ENCODE measurements at regions not wholly inside any gene's neighbourhood (a gene's known extent, or its start where the extent isn't known, plus 50 kb on each side); places are given as distances from the start of the nearest gene placed in this dataset.

GRCh38 chr5:165622864-165623536, 2117.6 kb downstream of the MAT2B start:
- Histone ChIP-seq H2AFZ (ENCODE audit: low read depth, low read length) (no peak overlapping the region), H3K79me2 (replicated peaks; ENCODE audit: insufficient read depth, low read length) (no peaks in the 10 kb centered on the region), H3K27me3 (ENCODE audit: insufficient read depth, low read depth, low read length) (no peaks in the 10 kb centered on the region), H3K27ac (ENCODE audit: low read length) (no peak overlapping the region), H3K9me3 (ENCODE audit: low read length) (no peaks in the 10 kb centered on the region), H3K9ac (ENCODE audit: low read length) (no peak overlapping the region), H3K4me3 (ENCODE audit: low read length) (no peak overlapping the region), H3K4me2 (ENCODE audit: low read length) (no peak overlapping the region), H3F3A (ENCODE audit: insufficient read depth, low read length, poor library complexity, severe bottlenecking) (no peaks in the 10 kb centered on the region), H3K9me2 (ENCODE audit: insufficient read depth, low read length) (no peaks in the 10 kb centered on the region), H4K20me1 (ENCODE audit: insufficient read depth) (no peaks in the 10 kb centered on the region), H3K36me3 (ENCODE audit: insufficient read depth, low read length) (no peaks in the 10 kb centered on the region)
- TF ChIP-seq POLR2AphosphoS5 (IDR thresholded peaks at IDR 0.05) (no peak), TAF1 (IDR thresholded peaks at IDR 0.05; ENCODE audit: low read depth) (no peak), MXI1 (conservative IDR thresholded peaks at IDR 0.05; ENCODE audit: poor library complexity, severe bottlenecking) (no peak), EP300 (conservative IDR thresholded peaks at IDR 0.05; ENCODE audit: poor library complexity, severe bottlenecking) (no peak), SMC3 (conservative IDR thresholded peaks at IDR 0.05; ENCODE audit: poor library complexity) (no peak), CTCF (IDR thresholded peaks at IDR 0.05; ENCODE audit: poor library complexity, severe bottlenecking) (no peak), RAD21 (conservative IDR thresholded peaks at IDR 0.05) (no peak), EZH2 (IDR thresholded peaks at IDR 0.05; ENCODE audit: borderline replicate concordance, insufficient read depth, low read length, poor library complexity, severe bottlenecking) (no peak)
- TF ChIP-seq, protein P1, sequence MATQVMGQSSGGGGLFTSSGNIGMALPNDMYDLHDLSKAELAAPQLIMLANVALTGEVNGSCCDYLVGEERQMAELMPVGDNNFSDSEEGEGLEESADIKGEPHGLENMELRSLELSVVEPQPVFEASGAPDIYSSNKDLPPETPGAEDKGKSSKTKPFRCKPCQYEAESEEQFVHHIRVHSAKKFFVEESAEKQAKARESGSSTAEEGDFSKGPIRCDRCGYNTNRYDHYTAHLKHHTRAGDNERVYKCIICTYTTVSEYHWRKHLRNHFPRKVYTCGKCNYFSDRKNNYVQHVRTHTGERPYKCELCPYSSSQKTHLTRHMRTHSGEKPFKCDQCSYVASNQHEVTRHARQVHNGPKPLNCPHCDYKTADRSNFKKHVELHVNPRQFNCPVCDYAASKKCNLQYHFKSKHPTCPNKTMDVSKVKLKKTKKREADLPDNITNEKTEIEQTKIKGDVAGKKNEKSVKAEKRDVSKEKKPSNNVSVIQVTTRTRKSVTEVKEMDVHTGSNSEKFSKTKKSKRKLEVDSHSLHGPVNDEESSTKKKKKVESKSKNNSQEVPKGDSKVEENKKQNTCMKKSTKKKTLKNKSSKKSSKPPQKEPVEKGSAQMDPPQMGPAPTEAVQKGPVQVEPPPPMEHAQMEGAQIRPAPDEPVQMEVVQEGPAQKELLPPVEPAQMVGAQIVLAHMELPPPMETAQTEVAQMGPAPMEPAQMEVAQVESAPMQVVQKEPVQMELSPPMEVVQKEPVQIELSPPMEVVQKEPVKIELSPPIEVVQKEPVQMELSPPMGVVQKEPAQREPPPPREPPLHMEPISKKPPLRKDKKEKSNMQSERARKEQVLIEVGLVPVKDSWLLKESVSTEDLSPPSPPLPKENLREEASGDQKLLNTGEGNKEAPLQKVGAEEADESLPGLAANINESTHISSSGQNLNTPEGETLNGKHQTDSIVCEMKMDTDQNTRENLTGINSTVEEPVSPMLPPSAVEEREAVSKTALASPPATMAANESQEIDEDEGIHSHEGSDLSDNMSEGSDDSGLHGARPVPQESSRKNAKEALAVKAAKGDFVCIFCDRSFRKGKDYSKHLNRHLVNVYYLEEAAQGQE (IDR thresholded peaks at IDR 0.05; ENCODE audit: borderline replicate concordance): no peak

- Histone ChIP-seq H3K9ac (ENCODE audit: low read length) (no peak overlapping the region), H3K9me2 (ENCODE audit: insufficient read depth, low read length) (no peaks in the 10 kb centered on the region), H2AFZ (ENCODE audit: low read depth, low read length) (no peak overlapping the region), H3F3A (ENCODE audit: insufficient read depth, low read length, poor library complexity, severe bottlenecking) (no peaks in the 10 kb centered on the region), H4K20me1 (ENCODE audit: insufficient read depth) (no peaks in the 10 kb centered on the region), H3K9me3 (ENCODE audit: low read length) (no peaks in the 10 kb centered on the region), H3K27ac (ENCODE audit: low read length) (no peak overlapping the region), H3K79me2 (replicated peaks; ENCODE audit: insufficient read depth, low read length) (no peaks in the 10 kb centered on the region), H3K4me2 (ENCODE audit: low read length) (no peak overlapping the region), H3K4me3 (ENCODE audit: low read length) (no peak overlapping the region), H3K36me3 (ENCODE audit: insufficient read depth, low read length) (no peaks in the 10 kb centered on the region), H3K27me3 (ENCODE audit: insufficient read depth, low read depth, low read length) (no peaks in the 10 kb centered on the region)
- TF ChIP-seq SMC3 (conservative IDR thresholded peaks at IDR 0.05; ENCODE audit: poor library complexity) (no peak), POLR2AphosphoS5 (IDR thresholded peaks at IDR 0.05) (no peak), TAF1 (IDR thresholded peaks at IDR 0.05; ENCODE audit: low read depth) (no peak), EZH2 (IDR thresholded peaks at IDR 0.05; ENCODE audit: borderline replicate concordance, insufficient read depth, low read length, poor library complexity, severe bottlenecking) (no peak)
Measured at GRCh38 chr5:165624166-165624946, 2118.9 kb downstream of the MAT2B start.
